GM18517 (cell line): ENCODE measurements at regions not wholly inside any gene's neighbourhood (a gene's known extent, or its start where the extent isn't known, plus 50 kb on each side); places are given as distances from the start of the nearest gene placed in this dataset.

Experiments
- ATAC-seq: cut with Tn5 transposase; IDR thresholded peaks from one replicate; pipeline ENCODE4 v1.9.1; 2021; ENCODE audit warnings: mild to moderate bottlenecking, moderate library complexity; ENCODE audit not compliant: unreplicated experiment

DNA sequence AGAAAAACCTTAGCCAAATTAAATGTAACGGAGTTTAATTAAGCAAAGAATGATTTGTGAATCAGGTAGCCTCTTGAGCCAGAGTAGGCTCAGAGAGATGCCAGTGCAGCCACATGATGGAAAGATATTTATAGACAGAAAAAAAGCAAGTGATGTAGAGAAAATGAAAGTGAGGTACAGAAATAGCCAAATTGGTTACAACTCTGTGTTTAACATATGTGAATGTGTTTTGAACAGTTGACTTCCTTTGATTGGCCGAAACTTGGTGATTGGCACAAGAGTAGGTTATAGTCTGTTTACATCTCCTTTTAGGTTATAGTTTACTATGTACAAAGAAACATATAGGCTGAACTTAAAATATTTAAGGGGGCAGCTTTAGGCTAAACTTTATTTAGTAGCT lies 459.9 kb upstream of the BOD1L1 start:
- peak; percentile 97 for ATAC-seq

DNA sequence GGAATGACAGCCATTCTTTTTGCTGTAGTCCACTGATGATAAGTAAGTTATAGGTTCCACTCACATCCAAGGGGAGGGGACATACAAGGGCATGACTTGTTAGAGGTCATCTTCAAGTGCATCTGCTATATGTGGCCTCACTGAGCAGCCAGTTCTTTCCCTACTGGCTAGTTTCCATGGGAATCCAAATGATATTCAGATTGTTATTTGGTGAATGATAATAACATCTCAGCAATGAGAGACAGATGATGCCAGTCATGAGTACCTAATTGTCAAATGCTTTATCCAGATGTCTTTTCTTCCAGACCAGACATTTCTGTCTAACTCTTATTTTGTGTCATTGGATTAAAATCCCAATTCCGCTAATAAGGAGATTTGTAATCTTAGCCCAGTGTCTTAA lies 460.4 kb upstream of the BOD1L1 start:
- ATAC-seq: no peak

DNA sequence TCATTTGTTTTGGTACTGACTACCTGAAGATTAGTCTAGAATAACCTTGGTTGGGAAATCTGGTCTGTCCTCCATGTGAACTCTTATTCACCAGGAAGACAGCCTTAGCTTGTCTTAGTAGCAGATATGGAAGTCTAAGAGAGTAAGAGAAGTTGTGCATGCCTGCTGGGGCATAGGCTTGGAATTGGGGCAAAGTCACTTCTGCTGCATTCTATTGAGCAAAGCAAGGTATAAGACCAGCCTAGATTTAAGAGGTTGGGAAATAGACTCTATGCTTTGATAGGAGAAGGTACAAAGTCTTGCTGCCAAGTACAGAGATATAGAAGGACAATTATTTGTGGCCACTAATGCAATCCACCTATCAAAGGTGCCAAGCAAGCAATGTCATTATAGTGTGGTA lies 464.0 kb upstream of the BOD1L1 start:
- no peak for ATAC-seq

DNA sequence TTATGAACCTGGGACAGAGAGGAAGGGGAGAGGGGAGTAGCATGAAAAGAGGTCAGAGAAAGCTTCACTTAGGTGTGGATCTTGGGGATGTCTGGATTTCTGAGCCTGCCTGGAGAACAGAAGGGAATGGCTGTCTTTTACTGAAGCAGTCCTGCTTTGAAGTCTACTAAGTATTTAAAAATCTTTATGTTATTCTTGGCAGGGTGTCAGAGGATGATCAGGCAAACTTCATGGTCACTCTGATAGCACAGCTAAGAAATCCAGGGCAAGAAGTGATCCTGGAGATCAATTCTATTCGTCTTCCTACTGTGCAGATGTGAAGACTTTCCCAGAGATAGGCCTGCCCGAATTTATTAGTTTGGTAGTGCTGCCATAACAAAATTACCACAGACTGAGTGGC lies 464.4 kb upstream of the BOD1L1 start:
- ATAC-seq: no peak

DNA sequence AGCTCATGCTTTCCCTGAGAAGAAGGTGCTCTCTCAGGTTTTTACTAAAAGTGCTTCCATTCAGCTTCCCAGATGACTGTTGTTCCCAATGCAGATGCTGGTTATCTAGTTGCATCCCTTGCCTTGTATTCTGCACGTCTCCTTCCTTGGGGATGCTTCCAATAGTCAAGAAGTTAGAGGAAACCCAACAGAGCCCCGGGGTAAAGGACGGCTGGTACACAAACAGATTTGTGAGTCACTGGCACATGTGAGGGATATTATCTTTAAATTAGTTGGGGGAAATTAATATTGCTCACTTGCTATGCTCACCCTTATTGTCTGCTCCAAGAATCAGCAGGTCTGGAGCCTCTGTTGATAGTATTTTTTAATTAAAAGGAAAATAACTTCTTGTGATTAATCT lies 465.2 kb upstream of the BOD1L1 start:
- no peak for ATAC-seq

GRCh38 chr4:14095831-14096230 lies 468.3 kb upstream of the BOD1L1 start:
- no peak for ATAC-seq

- ATAC-seq: no peak
Measured at GRCh38 chr4:14096396-14096965, 469.0 kb upstream of the BOD1L1 start.

GRCh38 chr4:14100349-14100748 lies 472.8 kb upstream of the BOD1L1 start:
- ATAC-seq: no peak

- no peak for ATAC-seq
Measured at GRCh38 chr4:14110407-14110806, 482.9 kb upstream of the BOD1L1 start.

GRCh38 chr4:14111730-14112181 lies 484.2 kb upstream of the BOD1L1 start:
- no peak for ATAC-seq

GRCh38 chr4:14115106-14115505 lies 487.6 kb upstream of the BOD1L1 start:
- no peak for ATAC-seq

GRCh38 chr4:14117575-14118238 lies 490.2 kb upstream of the BOD1L1 start:
- no peak for ATAC-seq

DNA sequence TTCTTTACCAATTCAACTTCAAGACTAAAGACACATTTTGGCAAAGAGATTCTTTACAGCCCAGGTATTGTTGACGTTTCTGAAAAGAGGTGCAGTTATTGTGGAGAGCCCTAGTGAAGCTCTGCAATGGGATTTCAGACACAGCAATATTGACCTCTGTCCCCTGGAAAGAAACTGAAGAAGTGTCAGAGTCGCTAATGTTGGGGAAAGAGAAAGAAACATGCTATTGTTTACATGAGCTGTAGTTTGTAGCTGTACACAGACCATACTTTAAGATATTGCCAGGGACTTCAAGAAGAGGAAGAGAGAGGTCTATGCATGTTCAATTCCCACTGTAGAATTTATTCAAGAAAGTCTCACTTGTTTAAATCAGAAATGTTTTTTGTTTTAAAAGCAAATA lies 497.3 kb upstream of the BOD1L1 start:
- ATAC-seq: no peak

- ATAC-seq: peak; percentile 98
Measured at GRCh38 chr4:14125375-14126129, 498.0 kb upstream of the BOD1L1 start.

GRCh38 chr4:14130551-14130950 lies 503.0 kb upstream of the BOD1L1 start:
- ATAC-seq: no peak

GRCh38 chr4:14131335-14131734 lies 503.8 kb upstream of the BOD1L1 start:
- ATAC-seq: no peak

- no peak for ATAC-seq
Measured at GRCh38 chr4:14132301-14132700, 504.8 kb upstream of the BOD1L1 start.

DNA sequence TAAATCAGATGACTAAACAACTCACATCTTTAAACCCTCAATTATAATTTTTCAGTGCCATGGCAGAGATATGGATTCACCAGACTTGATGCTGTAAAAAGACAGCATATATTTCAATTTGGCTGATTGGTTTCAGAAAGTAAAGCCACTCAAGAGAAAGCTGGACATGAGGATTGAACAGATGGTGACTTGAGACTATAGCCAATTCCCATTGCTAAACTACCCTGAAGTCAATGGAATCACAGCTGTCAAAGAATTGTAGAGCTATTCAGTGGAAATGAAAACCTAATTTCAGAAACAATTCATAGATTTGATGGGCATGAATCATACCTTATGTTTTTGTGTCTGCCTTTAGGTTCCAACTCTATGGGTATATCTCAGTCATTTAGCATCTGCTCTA lies 510.6 kb upstream of the BOD1L1 start:
- ATAC-seq: no peak

- no peak for ATAC-seq
Measured at GRCh38 chr4:14143892-14144291, 516.4 kb upstream of the BOD1L1 start.

DNA sequence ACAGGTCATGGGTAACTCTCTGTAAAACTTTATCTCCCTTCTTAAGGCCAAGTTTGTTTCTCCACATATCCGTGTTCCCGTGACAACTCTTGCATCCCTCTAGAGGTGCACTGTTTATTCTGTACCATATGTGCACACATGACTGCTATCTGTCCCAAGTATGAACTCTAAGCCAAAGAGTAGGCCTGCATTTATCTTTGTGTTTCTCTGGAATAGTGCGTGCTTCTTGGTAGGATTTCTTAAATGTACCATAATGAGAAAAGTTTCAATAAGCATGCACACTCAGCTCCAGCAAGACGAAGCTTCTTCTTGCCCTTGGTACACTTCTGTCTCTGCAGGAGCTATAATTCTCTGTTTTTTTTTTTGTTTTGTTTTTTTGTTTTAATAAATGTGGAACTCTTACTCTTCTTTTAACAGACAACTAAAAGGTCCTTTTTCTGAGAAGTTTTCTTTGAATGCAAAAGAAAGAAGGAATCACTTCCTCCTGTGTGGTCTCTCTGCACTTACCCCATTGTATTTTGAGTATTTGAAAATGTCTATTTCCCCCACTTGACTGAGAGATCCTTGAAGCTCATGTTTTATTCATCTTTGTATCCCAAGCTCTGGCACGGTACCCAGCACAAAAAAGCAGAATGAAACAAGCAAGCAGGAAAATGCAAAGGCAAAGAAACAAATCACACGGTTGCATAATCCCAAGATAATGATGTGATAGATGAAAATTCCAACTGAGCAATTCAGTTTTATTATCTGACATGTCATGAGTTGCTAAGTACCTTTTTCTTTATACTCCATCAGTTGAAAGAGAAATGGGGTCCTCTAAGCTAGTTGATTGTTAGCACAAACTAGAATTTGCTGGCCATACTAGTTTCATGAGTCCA lies 521.9 kb upstream of the BOD1L1 start:
- ATAC-seq: no peak

DNA sequence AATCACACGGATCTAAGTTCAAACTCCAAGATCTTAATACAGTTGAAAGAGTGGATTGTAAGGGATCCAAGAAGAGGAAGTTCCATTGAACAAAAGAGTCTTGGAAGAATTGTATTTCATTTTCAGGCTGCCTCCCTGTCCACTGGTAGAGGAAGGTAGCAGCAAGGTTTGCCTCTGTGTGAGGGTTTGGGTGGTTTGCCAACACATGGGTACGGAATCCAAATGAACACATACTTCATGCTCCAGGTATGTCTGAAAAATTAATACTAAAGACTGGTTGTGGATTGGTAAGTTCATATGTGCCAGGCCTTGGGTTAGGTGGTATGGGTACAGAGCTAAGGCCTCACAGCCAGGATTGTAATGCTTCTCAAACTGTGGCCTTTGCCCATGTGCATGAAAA lies 523.6 kb upstream of the BOD1L1 start:
- ATAC-seq: no peak
